ENCODE measurements at regions not wholly inside any gene's neighbourhood (a gene's known extent, or its start where the extent isn't known, plus 50 kb on each side); places are given as distances from the start of the nearest gene placed in this dataset.
A peak's percentile ranks its signal among the peaks of the same experiment; 100 is the strongest.
"Not testable (repeated sequence)": the region's sequence is repeated elsewhere in the genome, so short reads cannot be mapped to it uniquely, and the experiment has no call there.

DNA sequence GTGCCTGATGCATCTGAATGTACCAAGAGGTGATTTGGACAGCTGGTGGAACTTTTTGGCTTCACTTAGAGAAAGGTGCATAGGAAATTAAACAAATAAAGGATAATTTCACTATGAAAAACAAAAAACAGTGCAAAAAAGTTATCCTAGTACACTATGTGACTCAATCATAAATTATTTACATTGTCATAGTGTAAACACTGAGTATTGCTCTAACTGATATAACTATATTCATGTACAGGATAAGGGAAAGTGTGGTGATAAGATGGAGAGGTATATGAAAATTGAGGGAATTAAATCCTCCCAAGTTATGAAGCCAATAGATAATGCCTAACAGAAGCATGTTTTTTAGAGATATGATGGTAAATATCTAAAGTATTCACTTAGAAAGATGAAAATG, 50.2 kb upstream of the CPNE4 start:
- FAIRE-seq, result no peak
- no peak for DNase-seq (ENCODE audit: insufficient read length, low spot score)

DNA sequence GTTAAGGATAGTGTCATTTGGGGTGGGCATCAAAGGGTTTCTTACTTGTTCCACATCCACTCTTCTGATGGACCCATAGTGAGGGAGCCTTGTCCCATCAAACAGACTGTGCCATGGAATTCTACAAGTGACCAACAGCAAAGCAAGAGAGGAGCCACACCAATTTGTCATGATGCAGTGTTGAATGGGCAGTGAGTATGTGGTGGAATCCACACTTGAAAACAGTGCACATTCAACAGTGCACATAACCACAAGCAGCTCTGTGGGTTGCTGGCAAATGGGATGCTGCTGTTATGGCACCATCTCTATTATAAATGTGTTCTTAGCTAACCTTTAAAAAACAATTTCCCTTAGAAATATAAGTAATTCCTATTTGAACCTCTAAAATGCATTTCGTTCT, 52.5 kb upstream of the CPNE4 start:
- DNase-seq (ENCODE audit: insufficient read length, low spot score) (no peak), FAIRE-seq (no peak)

DNA sequence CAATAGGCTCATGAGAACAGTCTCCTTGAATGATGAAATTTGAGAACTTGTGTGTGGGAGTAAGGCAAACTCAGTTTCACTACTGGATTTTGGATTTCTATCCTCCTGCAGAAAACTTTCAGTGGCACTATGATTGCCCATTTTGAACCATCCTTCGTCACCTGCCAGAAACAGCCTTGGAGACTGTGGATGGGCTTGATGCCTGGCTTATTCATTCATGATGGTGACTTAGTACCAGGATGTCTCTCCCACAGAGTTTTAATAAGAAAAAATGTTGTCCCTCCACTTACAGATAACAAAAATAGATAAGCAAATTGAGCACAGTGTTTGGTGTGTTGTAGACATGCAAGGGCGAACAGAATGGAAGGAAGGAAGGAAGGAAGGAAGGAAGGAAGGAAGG, 53.5 kb upstream of the CPNE4 start:
- DNase-seq (ENCODE audit: insufficient read length, low spot score) (no peak), FAIRE-seq (no peak)

DNA sequence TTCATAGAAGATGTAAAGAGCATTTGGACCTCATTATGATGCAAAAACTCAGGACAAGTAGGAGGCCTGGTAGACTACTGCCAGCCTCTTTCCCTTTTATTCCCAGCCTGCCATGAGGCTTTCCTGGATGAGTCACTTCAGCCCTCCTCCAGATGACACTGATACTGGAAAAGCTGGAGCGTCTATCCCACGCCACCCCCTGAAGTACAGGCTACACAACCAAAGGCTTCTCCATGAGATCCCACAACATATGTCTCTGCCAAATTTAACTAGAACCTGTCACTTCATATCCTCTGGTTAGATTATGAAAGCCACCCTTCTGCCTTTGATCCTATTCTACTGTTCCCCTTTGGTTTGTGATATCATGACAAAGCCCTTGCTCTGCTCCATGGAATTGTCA, 56.1 kb upstream of the CPNE4 start:
- DNase-seq (ENCODE audit: insufficient read length, low spot score), result no peak
- FAIRE-seq, result no peak

DNA sequence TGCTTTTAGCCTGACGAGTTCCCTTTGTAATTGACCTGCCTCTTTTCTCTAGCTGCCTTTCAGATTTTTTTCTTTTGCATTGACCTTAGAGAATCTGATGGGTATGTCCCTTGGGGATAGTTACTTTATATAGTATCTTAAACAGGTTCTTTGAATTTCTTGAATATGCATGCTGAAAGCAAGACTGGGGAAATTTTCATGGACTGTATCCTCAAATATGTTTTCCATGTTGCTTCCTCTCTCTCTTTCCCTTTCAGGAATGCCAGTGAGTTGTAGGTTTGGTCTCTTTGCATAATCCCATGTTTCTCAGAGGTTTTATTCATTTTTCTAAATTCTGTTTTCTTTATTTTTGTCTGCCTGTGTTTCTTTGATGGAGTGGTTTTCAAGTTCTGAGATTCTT, 81.8 kb upstream of the CPNE4 start:
- no peak for FAIRE-seq
- no peak for DNase-seq (ENCODE audit: insufficient read length, low spot score)

DNA sequence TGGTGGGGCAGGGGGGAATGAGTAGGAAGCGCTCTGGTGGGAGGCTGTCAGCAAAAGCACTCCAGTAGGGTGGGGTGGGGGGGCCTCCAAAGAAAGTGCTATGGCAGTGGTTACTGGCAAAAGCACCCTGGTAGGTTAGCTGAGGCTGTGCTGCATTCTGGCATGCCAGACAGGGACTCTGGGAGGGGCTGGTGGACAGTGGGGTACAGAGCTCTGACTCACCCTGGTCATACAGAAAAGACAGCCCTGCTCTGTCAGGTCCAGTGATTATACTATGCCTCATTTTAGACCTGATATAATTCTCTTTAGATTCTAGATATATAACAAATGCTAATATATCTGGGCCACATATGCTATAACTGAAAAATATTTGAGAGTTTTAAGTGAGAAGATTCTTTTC, 82.8 kb upstream of the CPNE4 start:
- FAIRE-seq, result no peak
- DNase-seq (ENCODE audit: insufficient read length, low spot score), result no peak

DNA sequence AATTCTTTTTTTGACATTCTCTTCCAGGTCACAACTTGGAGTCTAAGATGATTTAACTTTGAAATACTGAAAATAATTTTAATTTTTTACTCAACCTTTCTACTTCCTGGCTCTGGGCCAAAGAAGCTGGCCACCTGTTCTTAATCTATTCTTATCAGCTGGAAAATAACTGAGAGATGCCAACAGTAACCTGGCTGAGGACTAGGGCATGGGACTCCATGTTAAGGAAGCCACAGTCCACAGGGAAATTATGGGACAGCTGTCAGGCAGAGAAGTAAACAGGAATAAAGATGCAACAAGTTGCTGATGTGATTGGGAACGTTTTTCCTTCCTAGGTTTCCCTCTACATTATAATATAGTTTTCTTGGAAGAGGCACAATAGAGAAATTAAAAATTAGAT, 84.7 kb upstream of the CPNE4 start:
- no peak for DNase-seq (ENCODE audit: insufficient read length, low spot score)
- no peak for FAIRE-seq

DNA sequence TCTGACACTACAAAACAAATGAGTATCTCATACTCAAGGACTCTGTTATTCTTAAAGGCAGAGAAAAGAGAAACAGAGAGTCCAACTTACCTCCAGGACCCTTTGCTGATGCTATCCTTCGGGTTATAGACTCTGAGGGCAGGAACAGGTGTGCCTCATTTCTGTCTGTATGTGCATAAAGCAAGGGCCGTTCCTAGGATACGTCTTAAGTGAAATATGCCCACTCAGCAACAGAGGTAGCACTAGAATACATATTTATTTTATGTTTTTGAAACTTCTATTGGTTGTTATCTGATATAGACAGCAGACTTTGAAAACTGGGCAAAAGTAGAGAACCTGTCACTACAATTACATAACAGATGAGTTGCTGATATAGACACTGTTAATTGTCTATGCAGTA, 89.3 kb upstream of the CPNE4 start:
- DNase-seq (ENCODE audit: insufficient read length, low spot score) (no peak), FAIRE-seq (no peak)

DNA sequence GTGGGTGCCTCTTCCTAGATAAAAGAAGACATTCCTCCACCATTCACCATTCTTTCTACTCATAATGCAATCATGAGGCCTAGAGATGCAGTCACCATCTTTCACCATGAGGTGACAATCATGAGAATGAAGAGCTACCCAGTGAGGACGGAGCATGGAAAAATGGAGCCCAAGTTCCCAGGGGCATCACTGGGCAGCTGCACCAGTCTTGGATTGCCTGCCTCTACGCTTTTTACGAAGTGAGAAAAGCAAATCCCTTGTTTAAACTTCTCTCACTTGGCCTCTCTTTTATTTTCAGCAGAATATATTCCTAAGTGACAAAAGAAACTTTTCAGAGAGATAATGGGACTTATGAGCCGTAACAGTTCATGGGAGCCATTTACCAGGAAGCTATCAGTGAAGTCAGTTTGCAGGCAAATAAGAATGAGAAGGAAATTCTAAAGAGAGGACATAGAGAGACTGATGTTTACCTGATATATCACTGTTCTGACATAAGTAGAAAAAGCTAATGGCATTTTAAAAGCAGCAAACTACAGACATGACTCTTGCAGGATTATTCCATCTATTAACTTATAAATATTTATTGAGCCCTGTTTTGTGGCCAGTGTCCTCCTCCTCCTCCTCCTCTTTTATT, 90.0 kb upstream of the CPNE4 start:
- DNase-seq (ENCODE audit: insufficient read length, low spot score) (no peak), FAIRE-seq (no peak)

DNA sequence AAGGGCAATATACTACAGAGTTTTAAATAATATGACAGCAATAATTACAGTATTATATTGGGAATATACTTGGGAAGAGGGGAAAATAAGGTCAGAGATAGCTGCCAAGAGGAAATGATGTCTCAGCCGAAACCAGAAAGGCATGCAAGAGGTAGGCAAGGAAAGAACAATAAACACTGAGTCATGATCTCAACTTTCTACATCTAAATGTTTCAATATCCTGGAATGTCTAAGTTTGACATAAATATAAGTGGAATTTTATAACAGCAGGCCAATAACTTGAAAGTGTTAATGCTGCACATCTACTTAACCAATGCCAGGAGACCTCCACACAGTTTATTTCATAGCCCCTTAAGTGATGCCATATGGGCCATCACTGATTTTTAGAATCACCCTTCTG, 99.8 kb upstream of the CPNE4 start:
- no peak for FAIRE-seq

DNA sequence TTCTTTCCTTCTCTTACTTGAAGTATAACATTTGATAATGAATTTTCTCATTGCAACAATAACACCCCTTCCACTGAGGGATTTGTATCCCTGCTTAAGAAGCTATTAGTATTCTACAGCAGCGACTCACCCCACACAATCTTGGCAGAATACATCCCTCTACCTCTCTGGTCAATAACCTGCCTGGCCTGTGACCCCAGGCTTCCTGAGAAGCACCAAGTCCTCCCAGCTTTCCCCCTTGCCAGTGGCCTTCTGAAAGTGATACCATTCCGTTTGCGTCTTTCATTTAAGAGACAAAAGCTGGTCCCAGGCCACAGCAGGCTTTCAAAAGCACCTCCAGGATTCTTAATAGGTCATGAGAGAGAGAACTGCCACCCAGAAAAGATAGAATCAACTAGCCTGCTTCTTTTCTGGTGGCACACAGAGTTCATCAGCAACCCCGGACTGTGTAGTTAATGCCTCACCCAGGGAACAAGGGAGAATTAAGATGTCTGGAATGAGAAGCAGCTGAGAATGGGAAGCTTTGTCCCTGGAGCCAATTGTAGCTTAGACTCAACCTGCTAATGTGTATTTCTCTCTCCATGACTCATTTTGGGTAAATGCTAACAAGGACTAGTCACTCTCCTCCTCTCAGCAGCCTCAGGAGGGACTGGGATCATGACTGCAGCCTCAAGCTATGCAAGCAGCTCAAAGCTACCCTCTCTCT, 101.0 kb upstream of the CPNE4 start:
- peak; percentile 13 for FAIRE-seq
- peak; percentile 64 for DNase-seq (ENCODE audit: insufficient read length, low spot score)

More for the DNA sequence above, 99.8 kb upstream of the CPNE4 start:
- peak; percentile 10 for DNase-seq (ENCODE audit: insufficient read length, low spot score)

DNA sequence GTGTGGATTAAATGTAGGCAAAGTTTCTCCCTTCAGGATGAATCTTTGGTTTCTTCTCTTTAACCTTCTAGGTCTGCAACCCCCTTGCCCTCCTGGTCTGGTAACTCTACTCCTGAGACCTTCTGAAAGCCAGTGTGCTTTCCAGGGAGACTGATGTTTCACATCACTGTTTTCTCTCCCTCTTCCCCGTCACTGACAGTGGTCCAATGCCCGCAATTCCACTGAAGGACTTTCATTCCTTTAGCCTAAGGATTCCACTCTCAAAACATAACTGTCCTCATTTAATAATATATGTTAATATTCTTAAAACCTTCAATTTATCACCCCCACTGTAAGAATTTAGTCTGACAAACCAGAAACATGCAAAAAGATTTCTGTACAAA, 101.5 kb upstream of the CPNE4 start:
- no peak for FAIRE-seq
- no peak for DNase-seq (ENCODE audit: insufficient read length, low spot score)

DNA sequence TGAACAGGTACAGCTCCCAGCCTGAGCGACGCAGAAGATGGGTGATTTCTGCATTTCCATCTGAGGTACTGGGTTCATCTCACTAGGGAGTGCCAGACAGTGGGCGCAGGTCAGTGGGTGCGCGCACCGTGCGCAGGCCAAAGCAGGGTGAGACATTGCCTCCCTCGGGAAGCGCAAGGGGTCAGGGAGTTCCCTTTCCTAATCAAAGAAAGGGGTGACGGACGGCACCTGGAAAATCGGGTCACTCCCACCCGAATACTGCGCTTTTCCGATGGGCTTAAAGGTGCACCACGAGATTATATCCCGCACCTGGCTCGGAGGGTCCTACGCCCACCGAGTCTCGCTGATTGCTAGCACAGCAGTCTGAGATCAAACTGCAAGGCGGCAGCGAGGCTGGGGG, 102.1 kb upstream of the CPNE4 start:
- DNase-seq (ENCODE audit: insufficient read length, low spot score); FAIRE-seq: not testable (repeated sequence)

DNA sequence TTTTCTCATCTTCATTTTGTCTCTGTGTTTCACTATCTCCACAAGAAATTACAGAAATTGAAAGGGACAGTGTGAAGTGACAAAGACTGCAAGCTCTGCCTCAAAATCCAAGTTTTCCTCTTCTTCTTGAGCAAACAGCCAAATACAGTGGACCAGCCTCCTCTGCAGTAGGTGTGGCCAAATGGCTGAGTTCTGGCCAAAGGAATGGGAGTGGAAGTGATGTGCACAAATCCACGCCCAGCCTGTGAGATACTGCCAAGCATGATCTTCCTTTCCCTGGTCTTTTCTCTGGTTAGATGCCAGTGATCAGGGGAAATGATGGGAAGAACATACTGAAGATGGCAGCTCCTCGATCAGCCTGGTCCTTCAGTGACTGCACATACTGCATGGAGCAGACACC, 111.0 kb upstream of the CPNE4 start:
- DNase-seq (ENCODE audit: insufficient read length, low spot score) (no peak), FAIRE-seq (no peak)

DNA sequence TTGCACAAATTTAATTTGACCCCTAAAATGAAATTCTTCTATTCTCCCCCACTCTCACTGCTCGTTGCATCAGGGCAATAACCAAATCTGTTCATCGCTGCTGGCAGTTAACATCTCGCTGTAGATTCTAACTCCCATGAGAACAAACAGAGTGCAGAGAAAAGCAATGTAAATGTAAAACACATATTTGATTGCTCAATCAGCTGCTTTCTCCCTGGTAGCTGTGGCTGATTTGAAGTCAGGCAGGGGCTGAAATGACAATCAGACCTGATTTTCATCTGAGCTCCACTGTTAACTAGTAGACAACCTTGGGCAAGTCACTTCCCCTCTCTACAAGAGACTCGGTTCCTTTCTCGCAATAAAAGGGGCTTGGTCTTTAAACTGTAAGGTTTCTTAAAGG, 119.8 kb upstream of the CPNE4 start:
- no peak for DNase-seq (ENCODE audit: insufficient read length, low spot score)
- FAIRE-seq, result no peak

DNA sequence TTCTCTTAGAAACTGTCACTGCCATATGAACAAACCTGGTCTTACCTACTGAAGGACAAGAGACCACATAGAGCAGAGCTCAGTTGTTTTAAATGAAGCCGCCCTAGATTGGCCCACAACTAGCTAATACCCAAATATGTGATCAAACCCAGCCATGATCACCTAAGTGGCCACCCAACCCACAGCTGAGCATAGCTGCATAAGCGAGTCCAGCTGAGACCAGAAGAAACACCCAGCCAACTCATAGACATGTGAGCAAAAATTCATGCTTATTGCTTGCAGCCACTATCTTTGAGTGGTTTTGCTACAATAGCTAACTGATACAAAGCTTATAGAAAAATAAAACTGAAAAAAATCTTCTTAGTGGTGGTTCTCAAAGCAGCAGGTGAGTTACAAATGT, 124.3 kb upstream of the CPNE4 start:
- DNase-seq (ENCODE audit: insufficient read length, low spot score) (no peak), FAIRE-seq (no peak)

DNA sequence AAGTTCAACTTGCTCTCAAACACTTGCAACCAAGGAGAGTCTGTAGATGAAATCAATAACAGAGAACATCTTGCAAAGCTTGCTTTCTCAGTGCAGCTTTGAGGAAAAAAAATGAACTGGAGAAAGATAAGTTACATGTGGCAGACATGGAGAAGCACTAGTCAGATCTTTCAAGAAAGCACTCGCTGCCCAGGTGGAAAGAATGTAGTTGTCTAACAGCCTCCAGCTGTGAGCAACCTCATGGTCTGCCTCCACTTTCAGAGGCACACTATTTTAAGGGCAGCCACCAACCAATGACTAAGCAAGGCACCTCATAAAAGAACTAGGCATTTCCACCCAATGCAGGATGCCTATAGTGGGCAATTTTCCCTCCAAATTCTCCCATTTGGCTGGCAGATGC, 125.4 kb upstream of the CPNE4 start:
- no peak for DNase-seq (ENCODE audit: insufficient read length, low spot score)
- FAIRE-seq, result no peak

DNA sequence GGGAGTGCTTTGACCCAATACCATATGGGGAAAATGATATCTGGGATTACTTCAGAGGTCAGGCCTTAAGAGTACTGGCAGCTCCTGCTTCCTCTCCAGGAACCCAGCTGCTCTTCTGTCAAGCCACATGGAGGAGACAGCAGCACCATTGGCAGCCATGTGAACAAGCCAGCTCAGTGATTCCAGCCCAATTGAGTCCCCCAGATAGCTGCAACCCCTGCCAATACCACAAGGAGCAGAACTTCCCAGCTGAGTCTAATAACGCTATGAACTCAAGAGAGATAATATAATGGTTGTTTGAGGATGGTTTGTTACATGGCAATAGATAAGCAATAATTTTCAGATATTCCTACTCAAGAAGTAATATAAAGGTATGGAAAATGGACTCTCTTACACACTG, 126.8 kb upstream of the CPNE4 start:
- FAIRE-seq (no peak), DNase-seq (ENCODE audit: insufficient read length, low spot score) (no peak)

DNA sequence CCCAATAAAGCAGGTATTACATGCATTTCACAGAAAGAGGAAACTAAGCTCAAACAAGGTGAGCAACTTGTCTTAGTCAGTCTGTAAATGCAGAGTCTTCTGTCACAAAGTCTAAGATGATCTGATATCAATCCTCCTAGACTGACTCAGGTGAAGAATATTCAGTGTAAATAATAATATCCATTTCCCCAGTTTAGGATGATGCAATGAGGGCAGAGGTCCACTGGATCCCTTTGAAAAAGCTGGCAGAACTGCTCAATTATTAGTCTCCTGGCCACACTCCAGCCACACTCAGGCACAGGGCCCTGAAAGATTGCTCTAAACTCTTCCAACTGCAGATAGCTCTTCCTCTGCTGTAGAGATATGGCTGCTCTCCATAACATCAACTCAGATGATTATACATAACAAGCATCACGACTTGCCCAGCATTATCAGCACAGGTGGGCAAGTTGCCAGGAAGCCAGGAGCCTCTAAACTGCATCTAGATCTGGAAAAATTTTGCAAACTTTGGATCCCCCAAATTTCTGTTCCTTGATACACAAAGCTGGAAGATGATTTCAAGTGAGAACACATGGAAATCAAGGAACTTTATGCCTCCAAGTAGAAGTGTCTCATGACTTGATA, 129.8 kb upstream of the CPNE4 start:
- DNase-seq (ENCODE audit: insufficient read length, low spot score) (no peak), FAIRE-seq (no peak)

DNA sequence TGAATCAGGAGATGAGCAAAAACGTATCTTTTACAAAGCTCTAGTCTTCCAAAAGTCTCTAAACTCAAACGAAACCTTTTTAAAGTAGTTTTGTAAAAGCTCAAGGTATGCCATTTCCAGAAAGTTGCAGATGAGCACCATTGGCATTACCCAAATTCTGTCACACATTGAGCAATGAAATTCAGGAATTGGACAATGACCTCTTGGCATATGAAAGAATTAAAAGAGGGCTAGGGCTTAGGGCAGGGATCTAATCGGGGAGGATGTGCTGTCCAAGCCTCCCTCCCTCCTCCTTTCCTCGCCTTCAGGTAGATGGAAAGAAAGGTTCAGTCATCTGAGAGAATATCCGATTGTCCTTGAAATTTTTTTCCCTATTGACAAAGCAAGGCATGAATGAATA, 133.1 kb upstream of the CPNE4 start:
- FAIRE-seq (no peak), DNase-seq (ENCODE audit: insufficient read length, low spot score) (no peak)

DNA sequence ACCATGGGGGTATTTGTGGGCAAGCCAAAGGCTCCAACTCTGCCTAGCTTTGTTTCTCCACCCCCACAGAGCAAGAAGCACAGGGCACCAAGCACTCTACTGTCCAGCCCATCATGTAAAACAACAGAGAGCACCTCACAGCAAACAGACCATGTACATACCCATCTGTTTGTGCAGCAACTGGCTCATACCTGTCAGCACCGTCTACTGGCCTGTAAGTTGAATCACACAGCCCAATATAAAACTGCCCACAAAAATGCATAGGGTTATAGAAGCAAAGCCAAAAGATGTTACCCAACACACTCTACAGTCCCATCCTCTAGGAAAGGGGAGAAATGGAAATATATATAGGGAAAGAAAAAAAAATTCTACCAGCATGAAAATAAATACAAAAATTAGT, 139.7 kb upstream of the CPNE4 start:
- FAIRE-seq (no peak), DNase-seq (ENCODE audit: insufficient read length, low spot score) (no peak)

DNA sequence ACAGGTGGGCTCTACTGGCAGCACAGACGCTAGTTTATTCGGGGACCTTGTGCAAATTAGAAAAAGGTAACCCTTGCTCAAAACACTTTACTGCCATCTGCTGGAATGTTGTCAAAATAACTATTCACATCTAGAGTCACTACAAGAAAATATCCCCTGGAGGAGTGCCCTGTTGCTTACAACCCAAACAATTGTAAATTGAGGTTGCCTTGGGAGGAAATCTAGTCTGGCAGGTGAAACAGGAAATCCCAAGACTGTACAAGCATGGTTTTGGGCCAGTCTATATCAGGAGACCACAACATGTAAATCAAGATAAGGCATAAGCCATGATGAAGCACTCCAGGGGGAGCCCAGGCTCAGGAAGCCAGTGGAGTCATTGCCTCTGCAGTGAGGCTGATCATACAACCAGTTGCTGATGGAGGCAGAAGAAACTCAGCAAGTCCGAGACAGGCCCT, 136.8 kb upstream of the ACP3 start:
- no peak for FAIRE-seq
- DNase-seq (ENCODE audit: insufficient read length, low spot score), result peak; percentile 24

Data from HTR-8/SVneo (cell line).